Breast epithelium (tissue), 3 donors: ENCODE measurements at regions not wholly inside any gene's neighbourhood (a gene's known extent, or its start where the extent isn't known, plus 50 kb on each side); places are given as distances from the start of the nearest gene placed in this dataset.

ENCODE experiments used
- CTCF ChIP-seq, 3 donors: fragments of 450-650 bp; IDR thresholded peaks; one replicate each; pipeline ENCODE4 v1.5.1; 2016 to 2017; ENCODE audit warnings: antibody characterized with exemption in 3 of 3, mild to moderate bottlenecking in 3 of 3, moderate library complexity in 3 of 3
- POLR2AphosphoS5 ChIP-seq, 3 donors: sonication (generic); formaldehyde crosslinking; IDR thresholded peaks; one replicate each; pipeline ENCODE4 v1.6.1; 2017; ENCODE audit warnings: antibody characterized with exemption in 3 of 3

- TF ChIP-seq CTCF (IDR thresholded peaks at IDR 0.05), result no peak
- no peak for TF ChIP-seq POLR2AphosphoS5 (IDR thresholded peaks at IDR 0.05)
Observed at GRCh38 chrX:42497356-42497755, 280.6 kb downstream of the PPP1R2C start.
